H54 (cell line): ENCODE measurements at regions not wholly inside any gene's neighbourhood (a gene's known extent, or its start where the extent isn't known, plus 50 kb on each side); places are given as distances from the start of the nearest gene placed in this dataset.

Experiments used
- DNase-seq: peaks from one replicate; pipeline ENCODE4 v3.0.0; 2011; ENCODE audit warnings: low spot score, mixed read lengths; ENCODE audit not compliant: insufficient read length
- FAIRE-seq: peaks from 3 replicates; lab custom pipeline; 2011; peaks lifted over from hg19 to GRCh38; lab: Jason Lieb, UNC
- POLR2A ChIP-seq: IDR thresholded peaks from 2 replicates; pipeline ENCODE4 v1.6.1; 2011; ENCODE audit warnings: low read depth, mild to moderate bottlenecking, low read length

DNA sequence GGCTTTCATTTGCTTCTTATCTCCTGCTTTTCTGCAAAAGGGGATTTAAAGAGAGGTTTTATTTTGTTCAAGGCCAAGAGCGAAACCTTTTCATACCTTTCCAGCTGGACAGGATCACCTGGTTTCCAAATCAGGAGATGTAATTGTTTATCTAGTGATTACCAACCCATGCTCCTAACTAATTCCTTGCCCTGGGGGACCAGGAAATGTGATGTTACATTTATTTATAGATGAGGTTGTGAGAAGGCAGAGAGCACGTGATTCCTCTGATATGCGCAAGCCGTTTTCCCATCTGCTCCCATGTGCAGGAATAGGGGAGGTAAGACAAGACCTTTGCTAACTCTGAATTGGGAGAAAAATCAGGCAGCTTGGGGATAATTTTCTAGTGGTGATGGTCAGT lies 507.2 kb upstream of the LARGE1 start:
- FAIRE-seq = no peak

GRCh38 chr22:34427841-34428240 lies 507.6 kb upstream of the LARGE1 start:
- FAIRE-seq (no peak), DNase-seq (no peak)
- TF ChIP-seq POLR2A = no peak

More for the DNA sequence above, 507.2 kb upstream of the LARGE1 start:
- TF ChIP-seq POLR2A = no peak
- DNase-seq = no peak

DNA sequence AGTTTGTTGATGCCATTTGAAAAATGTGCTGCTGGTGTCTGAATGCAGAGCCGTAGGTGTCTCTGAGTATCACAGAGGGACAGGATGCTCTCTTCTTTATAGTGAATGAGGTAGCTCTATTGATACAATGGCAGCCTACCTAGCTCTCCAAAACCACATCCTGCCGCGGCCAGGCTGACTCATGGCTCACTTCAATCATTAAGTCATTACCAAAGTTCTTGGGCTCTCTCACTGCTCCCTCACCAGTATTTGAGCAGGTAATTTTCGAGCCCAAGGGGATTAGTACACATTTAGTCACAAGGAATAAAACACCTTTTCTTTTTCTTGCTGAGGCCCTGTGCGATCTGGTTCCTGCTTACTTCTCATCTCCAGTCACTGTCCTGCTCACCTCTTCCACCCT lies 509.0 kb upstream of the LARGE1 start:
- DNase-seq = no peak
- no peak for TF ChIP-seq POLR2A
- FAIRE-seq = no peak

DNA sequence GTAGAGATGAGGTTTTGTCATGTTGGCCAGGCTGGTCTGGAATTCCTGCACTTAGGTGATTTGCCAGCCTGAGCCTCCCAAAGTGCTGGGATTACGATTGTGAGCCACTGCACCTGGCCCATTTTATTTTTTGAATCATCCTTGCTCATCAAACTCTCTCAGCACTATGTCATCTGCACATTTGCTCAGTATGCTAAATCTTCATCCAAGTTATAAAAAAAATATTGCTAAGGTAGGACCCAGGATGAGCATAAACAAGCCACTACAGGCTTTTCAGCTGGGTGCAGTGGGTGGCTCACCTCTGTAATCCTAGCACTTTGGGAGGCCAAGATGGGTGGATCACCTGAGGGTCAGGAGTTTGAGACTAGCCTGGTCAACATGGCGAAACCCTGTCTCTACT lies 510.1 kb upstream of the LARGE1 start:
- TF ChIP-seq POLR2A = no peak
- FAIRE-seq (no peak), DNase-seq (no peak)

- FAIRE-seq (no peak), DNase-seq (no peak)
- TF ChIP-seq POLR2A = no peak
These were observed 514.1 kb upstream of the LARGE1 start for GRCh38 chr22:34434371-34434770.

- TF ChIP-seq POLR2A = no peak
- FAIRE-seq (no peak), DNase-seq (no peak)
These were observed 516.9 kb upstream of the LARGE1 start for GRCh38 chr22:34437140-34437539.

GRCh38 chr22:34454598-34454997 lies 534.3 kb upstream of the LARGE1 start:
- DNase-seq (no peak), FAIRE-seq (no peak)
- TF ChIP-seq POLR2A = no peak

GRCh38 chr22:34462795-34463194 lies 542.5 kb upstream of the LARGE1 start:
- DNase-seq (no peak), FAIRE-seq (no peak)
- no peak for TF ChIP-seq POLR2A

- TF ChIP-seq POLR2A = no peak
- DNase-seq = no peak
- FAIRE-seq = no peak
These were observed 555.6 kb upstream of the LARGE1 start for GRCh38 chr22:34475886-34476285.

DNA sequence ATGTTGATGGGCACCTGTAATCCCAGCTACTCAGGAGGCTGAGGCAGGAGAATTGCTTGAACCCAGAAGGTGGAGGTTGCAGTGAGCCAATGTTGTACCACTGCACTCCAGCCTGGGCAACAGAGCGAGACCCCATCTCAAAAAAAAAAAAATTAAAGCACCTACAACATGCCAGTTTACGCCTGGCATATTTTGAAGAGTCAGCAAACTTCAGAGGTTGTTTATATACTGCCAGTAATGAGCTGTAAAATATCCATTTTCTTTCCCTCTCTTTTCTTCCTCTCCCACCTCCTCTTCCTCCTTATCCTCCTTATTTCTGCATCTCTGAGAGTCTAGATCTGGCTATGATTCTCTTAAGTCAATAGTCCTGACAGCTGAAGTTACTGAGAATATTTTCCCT lies 556.5 kb upstream of the LARGE1 start:
- no peak for DNase-seq
- FAIRE-seq = no peak
- TF ChIP-seq POLR2A = no peak

DNA sequence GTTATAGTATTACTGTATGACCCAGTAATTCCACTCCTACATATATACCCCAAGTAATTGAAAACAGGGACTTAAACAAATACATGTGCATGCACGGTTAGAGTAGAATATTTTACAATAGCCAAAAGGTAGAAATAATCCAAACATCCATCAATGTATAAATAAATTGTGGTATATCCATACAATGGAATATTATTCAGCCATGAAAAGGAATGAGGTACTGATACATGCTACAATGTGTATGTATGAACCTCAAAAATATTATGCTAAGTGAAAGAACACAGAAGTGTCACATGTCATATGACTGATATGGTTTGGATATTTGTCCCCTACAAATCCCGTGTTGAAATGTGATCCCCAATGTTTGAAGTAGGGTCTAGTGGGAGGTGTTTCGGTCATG lies 560.8 kb upstream of the LARGE1 start:
- TF ChIP-seq POLR2A = no peak
- no peak for FAIRE-seq
- no peak for DNase-seq

DNA sequence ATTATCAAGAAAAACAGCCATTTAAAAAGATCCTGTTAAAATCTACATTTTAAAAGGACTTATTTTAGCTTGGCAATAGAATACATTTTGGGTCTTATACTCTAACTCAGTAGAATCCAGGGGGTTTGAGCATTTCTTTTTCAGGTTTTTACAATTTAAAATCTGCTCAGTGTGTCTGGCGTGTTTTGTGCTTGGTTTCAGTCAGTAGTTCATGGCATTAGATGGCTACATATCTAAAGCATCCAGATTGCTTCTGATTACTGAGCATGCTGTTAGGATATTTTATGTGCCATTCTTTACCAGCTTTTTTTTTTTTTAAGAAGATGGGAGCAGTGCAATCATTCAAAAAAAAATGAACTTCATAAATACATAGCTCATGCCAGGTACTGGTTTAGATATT lies 566.1 kb upstream of the LARGE1 start:
- no peak for FAIRE-seq
- no peak for DNase-seq
- no peak for TF ChIP-seq POLR2A

DNA sequence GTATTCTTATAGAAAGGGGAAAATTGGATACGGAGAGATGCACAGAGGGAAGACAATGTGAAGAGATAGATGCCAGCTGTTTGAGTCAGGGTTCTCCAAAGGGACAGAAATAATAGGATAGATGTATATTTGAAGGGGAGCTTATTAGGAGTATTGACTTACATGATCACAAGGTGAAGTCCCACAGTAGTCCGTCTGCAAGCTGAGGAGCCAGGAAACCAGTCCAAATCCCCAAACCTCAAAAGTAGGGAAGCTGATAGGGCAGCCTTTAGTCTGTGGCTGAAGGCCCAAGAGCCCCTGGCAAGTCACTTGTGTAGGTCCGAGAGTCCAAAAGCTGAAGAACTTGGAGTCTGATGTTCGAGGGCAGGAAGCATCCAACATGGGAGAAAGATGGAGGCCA lies 569.6 kb upstream of the LARGE1 start:
- TF ChIP-seq POLR2A = no peak
- FAIRE-seq = no peak
- DNase-seq = no peak

- DNase-seq (no peak), FAIRE-seq (no peak)
- no peak for TF ChIP-seq POLR2A
These were observed 570.6 kb upstream of the LARGE1 start for GRCh38 chr22:34490886-34491285.

GRCh38 chr22:34493486-34493885 lies 572.5 kb upstream of the ISX start:
- DNase-seq (no peak), FAIRE-seq (no peak)
- TF ChIP-seq POLR2A = no peak
